Endothelial cell of umbilical vein (primary cell): ENCODE measurements at regions not wholly inside any gene's neighbourhood (a gene's known extent, or its start where the extent isn't known, plus 50 kb on each side); places are given as distances from the start of the nearest gene placed in this dataset.

Experiments used
- BruUV-seq: library from RNA; stranded (reverse); fragments of 400-500 nt; replicated peaks from 2 replicates; lab custom pipeline; 2021; lab: Mats Ljungman, UMichigan
- CTCF ChIA-PET: fragments of 300-600, 350-600 bp; sonication (Branson Sonifier 250); formaldehyde crosslinking; loops from one replicate; lab custom pipeline; 2021; ENCODE audit warnings: antibody characterized with exemption, inconsistent platforms; lab: Charles Lee
- POLR2A ChIA-PET: fragments of 300-600, 350-600 bp; sonication (Branson Sonifier 250); formaldehyde crosslinking; loops from one replicate; lab custom pipeline; 2021; ENCODE audit warnings: antibody characterized with exemption, inconsistent platforms; lab: Charles Lee
- DNase-seq: peaks from one replicate; pipeline ENCODE4 v3.0.0-alpha.2; 2011; ENCODE audit warnings: low read depth, low spot score
- FAIRE-seq: peaks from 2 replicates; lab custom pipeline; 2011; peaks lifted over from hg19 to GRCh38; lab: Jason Lieb, UNC
- H2AFZ ChIP-seq: 2 replicates; pipeline ENCODE4 v1.6.0; 2012; ENCODE audit warnings: low read depth, low read length, control low read depth, inconsistent platforms
- H3K27ac ChIP-seq: 2 replicates; pipeline ENCODE4 v1.5.1; 2011; ENCODE audit warnings: low read depth, mild to moderate bottlenecking, control low read depth, low read length, moderate library complexity; ENCODE audit not compliant: insufficient read depth
- H3K27me3 ChIP-seq, 2 experiments: 2 replicates each; pipeline versions ENCODE4 v1.6.0 to v1.6.1; 2011; ENCODE audit warnings: low read length in 2 of 2, mixed read lengths in 1 of 2; ENCODE audit not compliant: control insufficient read depth in 2 of 2, insufficient read depth in 2 of 2
- H3K36me3 ChIP-seq, 2 experiments: 2 replicates in 1 of 2; 3 replicates in 1 of 2; pipeline ENCODE4 v1.5.1; 2011; ENCODE audit warnings: low read length in 2 of 2, mild to moderate bottlenecking in 1 of 2, moderate library complexity in 1 of 2; ENCODE audit not compliant: control insufficient read depth in 2 of 2, insufficient read depth in 2 of 2; ENCODE audit errors: extremely low read depth in 1 of 2
- H3K4me1 ChIP-seq: 3 replicates; pipeline ENCODE4 v1.5.1; 2011; ENCODE audit warnings: mild to moderate bottlenecking, low read length; ENCODE audit not compliant: control insufficient read depth, insufficient read depth; ENCODE audit errors: extremely low read depth
- H3K4me2 ChIP-seq: 2 replicates; pipeline ENCODE4 v1.6.1; 2011; ENCODE audit warnings: low read length, control low read depth, mixed read lengths; ENCODE audit not compliant: insufficient read depth
- H3K4me3 ChIP-seq, 3 experiments: fragments of 200-600 bp in 1 of 3; sonication (generic), shearing (Covaris generic) in 1 of 3; replicated peaks in 1 of 3; 2 replicates each; pipeline ENCODE4 v1.5.1; 2011 to 2016; ENCODE audit warnings: control low read depth in 3 of 3, low read length in 3 of 3, mild to moderate bottlenecking in 2 of 3, inconsistent platforms in 1 of 3, low read depth in 1 of 3, moderate library complexity in 1 of 3; ENCODE audit not compliant: insufficient read depth in 1 of 3
- H3K79me2 ChIP-seq: 2 replicates; pipeline ENCODE4 v1.6.0; 2012; ENCODE audit warnings: low read length, inconsistent platforms; ENCODE audit not compliant: control insufficient read depth, insufficient read depth
- H3K9ac ChIP-seq: replicated peaks from 2 replicates; pipeline ENCODE3; 2011; ENCODE audit warnings: low read length, control low read depth; ENCODE audit not compliant: insufficient read depth; ENCODE audit errors: extremely low read depth
- H3K9me1 ChIP-seq: replicated peaks from 3 replicates; pipeline ENCODE4 v1.6.0; 2011; ENCODE audit warnings: mild to moderate bottlenecking, low read length; ENCODE audit not compliant: control insufficient read depth, insufficient read depth; ENCODE audit errors: extremely low read depth
- H3K9me3 ChIP-seq: replicated peaks from 2 replicates; pipeline ENCODE4 v1.5.1; 2012; ENCODE audit warnings: low read length, inconsistent platforms; ENCODE audit not compliant: control insufficient read depth, insufficient read depth
- H4K20me1 ChIP-seq: replicated peaks from 2 replicates; pipeline ENCODE3; 2011; ENCODE audit warnings: mild to moderate bottlenecking, low read length; ENCODE audit not compliant: control insufficient read depth, insufficient read depth; ENCODE audit errors: extremely low read depth
- EZH2 ChIP-seq: IDR thresholded peaks from 2 replicates; pipeline ENCODE4 v1.6.1; 2012; ENCODE audit warnings: borderline replicate concordance, low read depth, mild to moderate bottlenecking, moderate library complexity, low read length, inconsistent platforms; ENCODE audit not compliant: severe bottlenecking
- FOS ChIP-seq: IDR thresholded peaks from 2 replicates; pipeline ENCODE4 v1.6.1; 2011; ENCODE audit warnings: mild to moderate bottlenecking, low read length, moderate library complexity, borderline replicate concordance; ENCODE audit not compliant: insufficient read depth
- POLR2AphosphoS5 ChIP-seq: IDR thresholded peaks from 2 replicates; pipeline ENCODE4 v1.6.1; 2012; ENCODE audit warnings: low read depth, mild to moderate bottlenecking, control low read depth, low read length, moderate library complexity; ENCODE audit not compliant: insufficient read depth
- dilution Hi-C: fragments of 300-500 bp; cut with MboI; formaldehyde crosslinking; loops from one replicate; pipeline ENCODE4 v1.15.0; 2019; ENCODE audit warnings: low sequenced_read_pairs; ENCODE audit not compliant: extremely low pct_ligation_motif_present
- intact Hi-C: fragments of 100-400 bp; cut with micrococcal nuclease; formaldehyde crosslinking; loops from one replicate; pipeline ENCODE4 v1.10.0; 2022
- TF ChIP-seq, protein P1 (sequence below): IDR thresholded peaks from 2 replicates; pipeline ENCODE4 v1.6.1; 2011; ENCODE audit not compliant: insufficient read depth, insufficient read length
- TF ChIP-seq, protein P2 (sequence below), 2 donors: IDR thresholded peaks; 1 replicate in 1 of 2; 2 replicates in 1 of 2; pipeline ENCODE4 v1.5.1; 2011; ENCODE audit warnings: low read length in 2 of 2, mild to moderate bottlenecking in 2 of 2, moderate library complexity in 2 of 2, control low read depth in 1 of 2, inconsistent platforms in 1 of 2, low read depth in 1 of 2; ENCODE audit not compliant: insufficient read depth in 1 of 2; ENCODE audit errors: extremely low read depth in 1 of 2

DNA sequence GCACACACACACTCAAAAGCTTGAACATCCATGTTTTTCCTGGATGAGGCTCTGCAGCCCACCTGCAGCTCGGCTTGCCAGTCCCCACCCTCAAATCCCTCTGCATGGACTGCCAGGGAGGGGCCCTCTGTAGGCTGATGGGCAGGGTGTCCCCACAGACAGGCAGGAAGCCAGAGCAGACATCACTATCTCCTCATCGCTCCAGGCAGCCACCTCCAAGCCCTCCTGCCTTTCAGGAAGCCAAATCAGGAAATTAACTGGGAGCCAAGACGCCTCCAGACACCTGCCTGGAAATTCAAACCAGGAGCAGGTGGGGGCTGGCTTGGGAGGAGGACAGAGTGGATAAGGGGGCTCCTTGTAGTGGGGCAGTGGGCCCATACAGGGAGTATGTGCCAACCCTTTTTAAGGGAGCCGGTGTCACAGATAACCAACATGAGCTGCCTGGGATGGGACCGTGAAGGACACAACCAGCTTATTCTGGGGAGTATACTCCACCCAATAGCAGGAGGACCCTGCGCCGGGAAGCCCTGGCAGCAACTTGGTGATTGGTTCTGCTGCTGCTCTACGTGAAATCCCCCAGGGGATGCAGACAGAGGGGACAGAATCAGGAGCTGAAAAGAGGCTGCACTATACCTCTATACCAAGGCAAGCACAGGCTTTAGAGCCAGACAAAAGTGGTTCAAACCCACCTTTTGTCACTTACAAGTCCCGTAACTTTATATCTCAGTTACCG is 139.1 kb downstream of the CCT6B start:
- no peak overlapping the region for H2AFZ ChIP-seq

More for the DNA sequence above, 139.1 kb downstream of the CCT6B start:
- CTCF ChIA-PET = interaction anchor here (0.8 kb wide), 1 partner anchor 10 kb away, joined by 5 read pairs; no protein-coding TSS in a partner anchor
- H3K9me1 ChIP-seq = no peaks in the 10 kb centered on the region
- no peaks in the 10 kb centered on the region for H4K20me1 ChIP-seq
- dilution Hi-C loops = no loop called here
- no peaks in the 10 kb centered on the region for H3K79me2 ChIP-seq
- no peaks in the 10 kb centered on the region for H3K4me1 ChIP-seq
- H3K9me3 ChIP-seq = no peaks in the 10 kb centered on the region
- intact Hi-C loops = no loop called here
- no peak for FAIRE-seq
- POLR2A ChIA-PET = no interaction called here
- DNase-seq = no peak
- TF ChIP-seq EZH2 (no peak), POLR2AphosphoS5 (no peak), FOS (no peak)
- TF ChIP-seq, protein P1, sequence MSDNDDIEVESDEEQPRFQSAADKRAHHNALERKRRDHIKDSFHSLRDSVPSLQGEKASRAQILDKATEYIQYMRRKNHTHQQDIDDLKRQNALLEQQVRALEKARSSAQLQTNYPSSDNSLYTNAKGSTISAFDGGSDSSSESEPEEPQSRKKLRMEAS = no peak
- TF ChIP-seq, protein P2, sequence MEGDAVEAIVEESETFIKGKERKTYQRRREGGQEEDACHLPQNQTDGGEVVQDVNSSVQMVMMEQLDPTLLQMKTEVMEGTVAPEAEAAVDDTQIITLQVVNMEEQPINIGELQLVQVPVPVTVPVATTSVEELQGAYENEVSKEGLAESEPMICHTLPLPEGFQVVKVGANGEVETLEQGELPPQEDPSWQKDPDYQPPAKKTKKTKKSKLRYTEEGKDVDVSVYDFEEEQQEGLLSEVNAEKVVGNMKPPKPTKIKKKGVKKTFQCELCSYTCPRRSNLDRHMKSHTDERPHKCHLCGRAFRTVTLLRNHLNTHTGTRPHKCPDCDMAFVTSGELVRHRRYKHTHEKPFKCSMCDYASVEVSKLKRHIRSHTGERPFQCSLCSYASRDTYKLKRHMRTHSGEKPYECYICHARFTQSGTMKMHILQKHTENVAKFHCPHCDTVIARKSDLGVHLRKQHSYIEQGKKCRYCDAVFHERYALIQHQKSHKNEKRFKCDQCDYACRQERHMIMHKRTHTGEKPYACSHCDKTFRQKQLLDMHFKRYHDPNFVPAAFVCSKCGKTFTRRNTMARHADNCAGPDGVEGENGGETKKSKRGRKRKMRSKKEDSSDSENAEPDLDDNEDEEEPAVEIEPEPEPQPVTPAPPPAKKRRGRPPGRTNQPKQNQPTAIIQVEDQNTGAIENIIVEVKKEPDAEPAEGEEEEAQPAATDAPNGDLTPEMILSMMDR (IDR thresholded peaks at IDR 0.05; ENCODE audit: extremely low read depth in 1 of 2, insufficient read depth in 1 of 2, low read depth in 1 of 2, low read length in 2 of 2) = no peak
- H3K27ac ChIP-seq = no peak overlapping the region
- H3K36me3 ChIP-seq = no peaks in the 10 kb centered on the region
- no TSS peak for BruUV-seq
- H3K27me3 ChIP-seq = no peaks in the 10 kb centered on the region
- H3K4me2 ChIP-seq = no peak overlapping the region
- no peak overlapping the region for H3K9ac ChIP-seq
- no peak overlapping the region for H3K4me3 ChIP-seq
